B cell (primary cell): ENCODE measurements at regions not wholly inside any gene's neighbourhood (a gene's known extent, or its start where the extent isn't known, plus 50 kb on each side); places are given as distances from the start of the nearest gene placed in this dataset.

Experiments
- ATAC-seq: fragments of 200-7000 bp; cut with Tn5 transposase; one replicate; pipeline ENCODE4 v1.10.0; 2021; ENCODE audit warnings: low read depth, mild to moderate bottlenecking, moderate number of reproducible peaks, moderate library complexity
- CTCF ChIA-PET: fragments of 350-600 bp; sonication (Branson Sonifier 250); formaldehyde crosslinking; loops from one replicate; lab custom pipeline; 2021; ENCODE audit warnings: antibody characterized with exemption, inconsistent platforms; lab: Charles Lee
- POLR2A ChIA-PET: fragments of 350-600 bp; sonication (Branson Sonifier 250); formaldehyde crosslinking; loops from one replicate; lab custom pipeline; 2021; ENCODE audit warnings: antibody characterized with exemption; lab: Charles Lee
- DNase-seq: peaks from one replicate; pipeline ENCODE4 v3.0.0; 2013
- H2AFZ ChIP-seq: 2 replicates; pipeline ENCODE4 v1.6.1; 2012; ENCODE audit warnings: mild to moderate bottlenecking, low read depth, low read length; ENCODE audit not compliant: insufficient read depth, poor library complexity, severe bottlenecking
- H3K27ac ChIP-seq, 2 donors: 1 replicate in 1 of 2; 2 replicates in 1 of 2; pipeline ENCODE4 v1.5.1; 2012 to 2013; ENCODE audit warnings: low read length in 2 of 2, mild to moderate bottlenecking in 2 of 2, moderate library complexity in 1 of 2
- H3K27me3 ChIP-seq, 4 experiments: fragments of 200-600 bp in 1 of 4; sonication (generic) in 1 of 4; replicated peaks in 1 of 4; 1 replicate in 2 of 4; 2 replicates in 2 of 4; pipeline versions ENCODE4 v1.6.1 to v1.7.0; 2013 to 2016; ENCODE audit warnings: low read length in 3 of 4, mild to moderate bottlenecking in 2 of 4, mixed read lengths in 1 of 4, moderate library complexity in 1 of 4; ENCODE audit not compliant: insufficient read depth in 4 of 4, control insufficient read depth in 3 of 4; ENCODE audit errors: control extremely low read depth in 1 of 4
- H3K36me3 ChIP-seq, 2 experiments: replicated peaks in 1 of 2; 1 replicate in 1 of 2; 2 replicates in 1 of 2; pipeline versions ENCODE4 v1.6.1 to v1.7.1; 2013; ENCODE audit warnings: low read length in 1 of 2; ENCODE audit not compliant: insufficient read depth in 2 of 2, control insufficient read depth in 1 of 2; ENCODE audit errors: control extremely low read depth in 1 of 2, extremely low read depth in 1 of 2
- H3K4me1 ChIP-seq, 2 donors: fragments of 200-600 bp in 1 of 2; sonication (generic) in 1 of 2; 1 replicate in 1 of 2; 2 replicates in 1 of 2; pipeline versions ENCODE4 v1.5.1 to v1.6.1; 2013 to 2017; ENCODE audit warnings: low read length in 2 of 2; ENCODE audit not compliant: control insufficient read depth in 2 of 2, insufficient read depth in 2 of 2
- H3K4me2 ChIP-seq: replicated peaks from 2 replicates; pipeline ENCODE3; 2012; ENCODE audit warnings: mild to moderate bottlenecking, low read depth, low read length; ENCODE audit not compliant: poor library complexity, severe bottlenecking
- H3K4me3 ChIP-seq, 5 experiments: fragments of 200-600 bp in 1 of 5; sonication (generic) in 1 of 5; 1 replicate in 3 of 5; 2 replicates in 2 of 5; pipeline versions ENCODE4 v1.5.1 to v1.7.0; 2011 to 2016; ENCODE audit warnings: low read length in 4 of 5, mild to moderate bottlenecking in 4 of 5, low read depth in 2 of 5, control low read depth in 1 of 5, moderate library complexity in 1 of 5; ENCODE audit not compliant: insufficient read depth in 1 of 5; ENCODE audit errors: control extremely low read depth in 1 of 5, extremely low read depth in 1 of 5
- H3K79me2 ChIP-seq: fragments of 200-600 bp; sonication (generic); one replicate; pipeline ENCODE4 v1.6.0; 2016; ENCODE audit warnings: low read length; ENCODE audit not compliant: control insufficient read depth, insufficient read depth
- H3K9ac ChIP-seq: fragments of 200-600 bp; sonication (generic); 2 replicates; pipeline ENCODE4 v1.6.1; 2017; ENCODE audit warnings: mild to moderate bottlenecking, low read length, moderate library complexity
- H3K9me3 ChIP-seq, 3 donors: one replicate each; pipeline versions ENCODE4 v1.6.1 to v1.7.1; 2013; ENCODE audit warnings: low read length in 2 of 3; ENCODE audit not compliant: control insufficient read depth in 2 of 3, insufficient read depth in 1 of 3; ENCODE audit errors: control extremely low read depth in 1 of 3
- H4K20me1 ChIP-seq: 2 replicates; pipeline ENCODE4 v1.6.0; 2012; ENCODE audit warnings: mild to moderate bottlenecking, low read length; ENCODE audit not compliant: insufficient read depth, control insufficient read depth, poor library complexity, severe bottlenecking
- H3K27ac Mint-ChIP-seq: one replicate; pipeline ENCODE4 v1.8.0; 2021; ENCODE audit warnings: mixed read lengths
- H3K27me3 Mint-ChIP-seq: one replicate; pipeline ENCODE4 v1.8.0; 2021; ENCODE audit warnings: mixed read lengths
- H3K4me1 Mint-ChIP-seq: one replicate; pipeline ENCODE4 v1.8.0; 2021; ENCODE audit warnings: mixed read lengths
- H3K4me3 Mint-ChIP-seq: one replicate; pipeline ENCODE4 v1.8.0; 2021; ENCODE audit warnings: mixed read lengths
- H3K9me3 Mint-ChIP-seq: one replicate; pipeline ENCODE4 v1.8.0; 2022; ENCODE audit warnings: mixed read lengths; ENCODE audit not compliant: insufficient read depth
- CTCF ChIP-seq: fragments of 200-600 bp; IDR thresholded peaks from one replicate; pipeline ENCODE4 v1.8.0; 2022; ENCODE audit warnings: antibody characterized with exemption, mild to moderate bottlenecking
- EZH2 ChIP-seq: IDR thresholded peaks from 2 replicates; pipeline ENCODE4 v1.6.1; 2012; ENCODE audit warnings: borderline replicate concordance, low read depth, mild to moderate bottlenecking, moderate library complexity, low read length; ENCODE audit not compliant: insufficient read depth, poor library complexity, severe bottlenecking
- WGBS: methylation state at CpG from one replicate; pipeline ENCODE4 v1.1.5; 2013; ENCODE audit warnings: missing lambda C conversion rate; ENCODE audit not compliant: insufficient coverage; 5-methylcytosine and 5-hydroxymethylcytosine counted together
- intact Hi-C: fragments of 100-400 bp; cut with micrococcal nuclease; formaldehyde crosslinking; loops from one replicate; pipeline ENCODE4 v1.10.0; 2022

- H3K36me3 ChIP-seq, result no peaks in the 10 kb centered on the region
- Mint-ChIP-seq H3K27ac (no peak overlapping the region), H3K27me3 (no peaks in the 10 kb centered on the region), H3K4me3 (no peak overlapping the region), H3K9me3 (peaks cover 14% of the 10 kb centered on the region), H3K4me1 (no peaks in the 10 kb centered on the region)
- H3K9me3 ChIP-seq, result peaks cover 0 to 14% (median 0%) of the 10 kb centered on the region in 3 donors
- intact Hi-C loops, result no loop called here
- H3K4me3 ChIP-seq, result no peak overlapping the region
- 99% methylated on average over 14 of the region's 15 CpGs for WGBS
- H4K20me1 ChIP-seq, result no peaks in the 10 kb centered on the region
- ATAC-seq (no peak), DNase-seq (no peak)
- ChIA-PET CTCF (no interaction called here), POLR2A (no interaction called here)
- no peaks in the 10 kb centered on the region for H3K27me3 ChIP-seq
- no peak overlapping the region for H3K4me2 ChIP-seq
- H2AFZ ChIP-seq, result no peak overlapping the region
- H3K27ac ChIP-seq, result no peak overlapping the region
- TF ChIP-seq EZH2, result no peak
- TF ChIP-seq CTCF, result no peak
- H3K4me1 ChIP-seq, result no peaks in the 10 kb centered on the region
- H3K79me2 ChIP-seq, result no peaks in the 10 kb centered on the region
- no peak overlapping the region for H3K9ac ChIP-seq
Observed at GRCh38 chr2:5144159-5144558, 548.0 kb upstream of the SOX11 start.

GRCh38 chr2:5145053-5145452 lies 547.1 kb upstream of the SOX11 start:
- WGBS, result no CpG with 5 or more reads among the region's 8 CpGs
- Mint-ChIP-seq H3K4me3 (no peak overlapping the region), H3K27ac (no peak overlapping the region), H3K4me1 (no peaks in the 10 kb centered on the region), H3K27me3 (no peaks in the 10 kb centered on the region), H3K9me3 (peaks cover 10% of the 10 kb centered on the region)
- no peaks in the 10 kb centered on the region for H3K79me2 ChIP-seq
- no peaks in the 10 kb centered on the region for H3K4me1 ChIP-seq
- CTCF ChIA-PET, result no interaction called here
- no peaks in the 10 kb centered on the region for H4K20me1 ChIP-seq
- ATAC-seq (no peak), DNase-seq (no peak)
- no peak overlapping the region for H3K27ac ChIP-seq
- TF ChIP-seq CTCF (no peak), EZH2 (no peak)
- no peaks in the 10 kb centered on the region for H3K27me3 ChIP-seq
- no peaks in the 10 kb centered on the region for H3K36me3 ChIP-seq
- H3K4me2 ChIP-seq, result no peak overlapping the region
- no peak overlapping the region for H3K9ac ChIP-seq
- H3K9me3 ChIP-seq, result peaks cover 0 to 14% (median 0%) of the 10 kb centered on the region in 3 donors
- intact Hi-C loops, result no loop called here
- no peak overlapping the region for H3K4me3 ChIP-seq
- POLR2A ChIA-PET, result no interaction called here
- H2AFZ ChIP-seq, result no peak overlapping the region
